Large intestine (tissue), 3 donors: ENCODE measurements at regions not wholly inside any gene's neighbourhood (a gene's known extent, or its start where the extent isn't known, plus 50 kb on each side); places are given as distances from the start of the nearest gene placed in this dataset.

Source experiments
- DNase-seq, 2 donors: peaks; one replicate each; pipeline versions ENCODE4 v3.0.0 to v3.0.0-alpha.2; 2013
- H3K27ac ChIP-seq: one replicate; pipeline ENCODE4 v1.5.1; 2013; ENCODE audit warnings: low read length
- H3K27me3 ChIP-seq: 2 replicates; pipeline ENCODE4 v1.6.1; 2013; ENCODE audit warnings: low read length; ENCODE audit not compliant: control insufficient read depth, insufficient read depth
- H3K36me3 ChIP-seq: 2 replicates; pipeline ENCODE4 v1.6.1; 2013; ENCODE audit warnings: low read length; ENCODE audit not compliant: control insufficient read depth, insufficient read depth
- H3K4me1 ChIP-seq: one replicate; pipeline ENCODE4 v1.6.1; 2013; ENCODE audit warnings: low read length; ENCODE audit not compliant: control insufficient read depth, insufficient read depth
- H3K4me3 ChIP-seq: one replicate; pipeline ENCODE4 v1.5.1; 2013; ENCODE audit warnings: low read length
- H3K9me3 ChIP-seq: one replicate; pipeline ENCODE4 v1.6.1; 2013; ENCODE audit warnings: mild to moderate bottlenecking, low read depth, low read length, moderate library complexity; ENCODE audit not compliant: control insufficient read depth
- WGBS: methylation state at CpG from one replicate; pipeline ENCODE4 v1.1.5; 2013; ENCODE audit warnings: low lambda C conversion rate; ENCODE audit not compliant: insufficient coverage; 5-methylcytosine and 5-hydroxymethylcytosine counted together

- no peaks in the 10 kb centered on the region for H3K9me3 ChIP-seq
- H3K4me3 ChIP-seq = no peak overlapping the region
- H3K36me3 ChIP-seq = no peaks in the 10 kb centered on the region
- H3K27me3 ChIP-seq = no peaks in the 10 kb centered on the region
- DNase-seq = no peak
- H3K27ac ChIP-seq = no peak overlapping the region
- H3K4me1 ChIP-seq = no peaks in the 10 kb centered on the region
These were observed 123.6 kb upstream of the KCNJ6 start for GRCh38 chr21:38039841-38040240.

GRCh38 chr21:38041493-38041892, 125.2 kb upstream of the KCNJ6 start:
- H3K4me1 ChIP-seq = no peaks in the 10 kb centered on the region
- no peaks in the 10 kb centered on the region for H3K9me3 ChIP-seq
- DNase-seq = no peak
- H3K36me3 ChIP-seq = no peaks in the 10 kb centered on the region
- H3K27me3 ChIP-seq = no peaks in the 10 kb centered on the region
- no CpG with 5 or more reads among the region's 6 CpGs for WGBS
- no peak overlapping the region for H3K4me3 ChIP-seq
- no peak overlapping the region for H3K27ac ChIP-seq

GRCh38 chr21:38042246-38042645, 126.0 kb upstream of the KCNJ6 start:
- H3K27ac ChIP-seq = no peak overlapping the region

GRCh38 chr21:38048167-38048566, 131.9 kb upstream of the KCNJ6 start:
- H3K4me3 ChIP-seq = no peak overlapping the region
- H3K27ac ChIP-seq = no peak overlapping the region
- no peaks in the 10 kb centered on the region for H3K4me1 ChIP-seq
- DNase-seq = no peak
- H3K27me3 ChIP-seq = no peaks in the 10 kb centered on the region
- 67% methylated on average over 6 of the region's 9 CpGs for WGBS
- H3K36me3 ChIP-seq = no peaks in the 10 kb centered on the region
- no peaks in the 10 kb centered on the region for H3K9me3 ChIP-seq

More at GRCh38 chr21:38042246-38042645, 126.0 kb upstream of the KCNJ6 start:
- Histone ChIP-seq H3K9me3 (no peaks in the 10 kb centered on the region), H3K27me3 (no peaks in the 10 kb centered on the region), H3K4me1 (no peaks in the 10 kb centered on the region), H3K36me3 (no peaks in the 10 kb centered on the region), H3K4me3 (no peak overlapping the region)
- no CpG with 5 or more reads among the region's 2 CpGs for WGBS
- no peak for DNase-seq

GRCh38 chr21:38054334-38054733, 138.1 kb upstream of the KCNJ6 start:
- WGBS = no CpG with 5 or more reads among the region's 4 CpGs
- Histone ChIP-seq H3K27me3 (no peaks in the 10 kb centered on the region), H3K27ac (no peak overlapping the region), H3K36me3 (no peaks in the 10 kb centered on the region), H3K4me1 (no peaks in the 10 kb centered on the region), H3K9me3 (no peaks in the 10 kb centered on the region), H3K4me3 (no peak overlapping the region)
- DNase-seq = no peak

- DNase-seq = no peak
- no CpG with 5 or more reads among the region's 1 CpG for WGBS
- H3K36me3 ChIP-seq = no peaks in the 10 kb centered on the region
These were observed 140.2 kb upstream of the KCNJ6 start for GRCh38 chr21:38056481-38056880.

GRCh38 chr21:38057626-38058025, 141.4 kb upstream of the KCNJ6 start:
- H3K27me3 ChIP-seq = no peaks in the 10 kb centered on the region
- H3K27ac ChIP-seq = no peak overlapping the region
- H3K4me1 ChIP-seq = no peaks in the 10 kb centered on the region
- no peak for DNase-seq
- H3K4me3 ChIP-seq = no peak overlapping the region
- 88% methylated on average over 1 of the region's 1 CpG for WGBS
- H3K9me3 ChIP-seq = no peaks in the 10 kb centered on the region
- H3K36me3 ChIP-seq = no peaks in the 10 kb centered on the region

More at GRCh38 chr21:38056481-38056880, 140.2 kb upstream of the KCNJ6 start:
- no peaks in the 10 kb centered on the region for H3K27me3 ChIP-seq
- no peaks in the 10 kb centered on the region for H3K4me1 ChIP-seq
- no peaks in the 10 kb centered on the region for H3K9me3 ChIP-seq
- no peak overlapping the region for H3K4me3 ChIP-seq
- H3K27ac ChIP-seq = no peak overlapping the region

- no peaks in the 10 kb centered on the region for H3K9me3 ChIP-seq
- no CpG with 5 or more reads among the region's 1 CpG for WGBS
These were observed 144.3 kb upstream of the KCNJ6 start for GRCh38 chr21:38060533-38060932.

GRCh38 chr21:38067086-38067739, 151.0 kb upstream of the KCNJ6 start:
- H3K27ac ChIP-seq = no peak overlapping the region
- H3K27me3 ChIP-seq = no peaks in the 10 kb centered on the region
- no peaks in the 10 kb centered on the region for H3K9me3 ChIP-seq
- no peak overlapping the region for H3K4me3 ChIP-seq
- no peaks in the 10 kb centered on the region for H3K4me1 ChIP-seq
- no peaks in the 10 kb centered on the region for H3K36me3 ChIP-seq
- DNase-seq = no peak
- WGBS = 92% methylated on average over 2 of the region's 3 CpGs

More at GRCh38 chr21:38060533-38060932, 144.3 kb upstream of the KCNJ6 start:
- Histone ChIP-seq H3K36me3 (no peaks in the 10 kb centered on the region), H3K4me3 (no peak overlapping the region), H3K4me1 (no peaks in the 10 kb centered on the region), H3K27ac (no peak overlapping the region), H3K27me3 (no peaks in the 10 kb centered on the region)
- no peak for DNase-seq

GRCh38 chr21:38072489-38072888, 156.2 kb upstream of the KCNJ6 start:
- 67% methylated on average over 1 of the region's 3 CpGs for WGBS
- no peaks in the 10 kb centered on the region for H3K4me1 ChIP-seq
- no peak for DNase-seq
- H3K4me3 ChIP-seq = no peak overlapping the region
- no peaks in the 10 kb centered on the region for H3K9me3 ChIP-seq
- H3K27me3 ChIP-seq = no peaks in the 10 kb centered on the region
- no peaks in the 10 kb centered on the region for H3K36me3 ChIP-seq
- no peak overlapping the region for H3K27ac ChIP-seq

- no peak for DNase-seq
- Histone ChIP-seq H3K4me3 (no peak overlapping the region), H3K27ac (no peak overlapping the region), H3K9me3 (no peaks in the 10 kb centered on the region), H3K36me3 (no peaks in the 10 kb centered on the region), H3K27me3 (no peaks in the 10 kb centered on the region), H3K4me1 (no peaks in the 10 kb centered on the region)
- WGBS = 82% methylated on average over 11 of the region's 13 CpGs
These were observed 159.8 kb upstream of the KCNJ6 start for GRCh38 chr21:38075833-38076587.
